ENCODE measurements at regions not wholly inside any gene's neighbourhood (a gene's known extent, or its start where the extent isn't known, plus 50 kb on each side); places are given as distances from the start of the nearest gene placed in this dataset.

- no peak overlapping the region for H3K4me3 ChIP-seq (ENCODE audit: low read length)
- peak; percentile 15 for TF ChIP-seq CTCF (conservative IDR thresholded peaks at IDR 0.05; ENCODE audit: low read depth, low read length)
- DNase-seq (ENCODE audit: low read depth) = no peak
Observed at GRCh38 chr2:103887625-103888024, 966.3 kb upstream of the POU3F3 start.

GRCh38 chr2:103896182-103896581 lies 957.7 kb upstream of the POU3F3 start:
- TF ChIP-seq CTCF (conservative IDR thresholded peaks at IDR 0.05; ENCODE audit: low read depth, low read length) = no peak
- no peak overlapping the region for H3K4me3 ChIP-seq (ENCODE audit: low read length)
- DNase-seq (ENCODE audit: low read depth) = no peak

- DNase-seq (ENCODE audit: low read depth) = no peak
- no peak for TF ChIP-seq CTCF (conservative IDR thresholded peaks at IDR 0.05; ENCODE audit: low read depth, low read length)
- H3K4me3 ChIP-seq (ENCODE audit: low read length) = no peak overlapping the region
Observed at GRCh38 chr2:103898561-103898960, 955.4 kb upstream of the POU3F3 start.

DNA sequence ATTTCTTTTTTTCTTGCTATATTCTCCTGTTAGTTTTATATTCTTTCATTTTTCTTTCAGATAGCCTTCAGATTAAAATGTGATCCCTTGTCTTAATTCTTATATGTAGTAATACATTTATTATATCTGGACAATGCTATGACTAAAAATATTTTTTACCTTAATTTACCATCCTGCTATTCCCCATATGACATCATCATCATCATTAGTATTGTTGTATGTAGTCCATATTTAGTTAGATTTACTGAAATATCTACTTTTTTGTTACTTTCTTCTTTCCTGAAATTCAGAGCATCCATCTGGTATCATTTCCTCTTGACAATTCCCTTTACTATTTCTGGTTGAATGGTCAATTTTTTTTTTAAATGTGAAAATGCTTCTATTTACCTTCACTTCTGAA lies 951.6 kb upstream of the POU3F3 start:
- H3K4me3 ChIP-seq (ENCODE audit: low read length) = no peak overlapping the region
- no peak for TF ChIP-seq CTCF (conservative IDR thresholded peaks at IDR 0.05; ENCODE audit: low read depth, low read length)
- DNase-seq (ENCODE audit: low read depth) = no peak

DNA sequence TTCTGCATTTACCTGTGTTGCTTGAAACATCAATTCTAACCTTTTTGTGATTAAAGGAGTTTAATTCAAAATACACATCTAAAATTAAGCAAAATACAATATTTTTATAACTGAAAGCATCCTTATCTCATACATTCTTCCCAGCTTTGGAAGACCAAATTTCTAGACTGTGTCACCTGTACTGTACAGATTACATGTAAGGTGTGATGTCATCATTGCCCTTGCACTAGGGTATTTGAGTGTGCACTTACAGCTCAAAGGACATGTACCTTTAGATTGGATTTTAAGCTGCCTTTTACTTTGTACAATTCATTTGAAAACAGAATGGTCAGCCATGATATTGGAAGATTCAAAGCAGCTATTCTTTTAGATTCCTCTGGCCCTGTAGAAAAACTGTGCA lies 932.8 kb upstream of the POU3F3 start:
- no peak for DNase-seq (ENCODE audit: low read depth)
- H3K4me3 ChIP-seq (ENCODE audit: low read length) = no peak overlapping the region
- no peak for TF ChIP-seq CTCF (conservative IDR thresholded peaks at IDR 0.05; ENCODE audit: low read depth, low read length)

GRCh38 chr2:103942199-103942598 lies 911.7 kb upstream of the POU3F3 start:
- TF ChIP-seq CTCF (conservative IDR thresholded peaks at IDR 0.05; ENCODE audit: low read depth, low read length) = no peak
- DNase-seq (ENCODE audit: low read depth) = no peak
- no peak overlapping the region for H3K4me3 ChIP-seq (ENCODE audit: low read length)

- H3K4me3 ChIP-seq (ENCODE audit: low read length) = no peak overlapping the region
- no peak for DNase-seq (ENCODE audit: low read depth)
Observed at GRCh38 chr2:103945083-103945482, 908.8 kb upstream of the POU3F3 start.

More at GRCh38 chr2:103945083-103945482, 908.8 kb upstream of the POU3F3 start:
- no peak for TF ChIP-seq CTCF (conservative IDR thresholded peaks at IDR 0.05; ENCODE audit: low read depth, low read length)
